Prostate gland (tissue), 2 donors: ENCODE measurements at regions not wholly inside any gene's neighbourhood (a gene's known extent, or its start where the extent isn't known, plus 50 kb on each side); places are given as distances from the start of the nearest gene placed in this dataset.

Experiments used
- DNase-seq: peaks from one replicate; pipeline ENCODE4 v3.0.0-alpha.2; 2019; ENCODE audit warnings: low spot score
- H3K27ac ChIP-seq, 2 donors: fragments of 200-600 bp; sonication (generic); 2 replicates each; pipeline ENCODE4 v1.5.1; 2017 to 2019
- H3K27me3 ChIP-seq: fragments of 200-600 bp; sonication (generic); replicated peaks from 2 replicates; pipeline ENCODE4 v1.5.1; 2019; ENCODE audit not compliant: insufficient read depth
- H3K36me3 ChIP-seq, 2 donors: fragments of 200-600 bp; sonication (generic); 1 replicate in 1 of 2; 2 replicates in 1 of 2; pipeline versions ENCODE4 v1.5.1 to v1.8.1; 2017 to 2019
- H3K4me1 ChIP-seq: fragments of 200-600 bp; sonication (generic); replicated peaks from 2 replicates; pipeline ENCODE4 v1.5.1; 2019
- H3K4me3 ChIP-seq, 2 donors: fragments of 200-600 bp; sonication (generic); 2 replicates each; pipeline ENCODE4 v1.5.1; 2017 to 2019
- H3K9me3 ChIP-seq: fragments of 200-600 bp; sonication (generic); 2 replicates; pipeline ENCODE4 v1.5.1; 2017
- POLR2A ChIP-seq: fragments of 450-650 bp; IDR thresholded peaks from one replicate; pipeline ENCODE4 v1.6.1; 2016; ENCODE audit warnings: antibody characterized with exemption, mild to moderate bottlenecking
- POLR2AphosphoS5 ChIP-seq: sonication (generic); formaldehyde crosslinking; IDR thresholded peaks from one replicate; pipeline ENCODE4 v1.6.1; 2017; ENCODE audit warnings: antibody characterized with exemption
- WGBS: methylation state at CpG from one replicate; pipeline ENCODE4 v1.1.5; 2018; 5-methylcytosine and 5-hydroxymethylcytosine counted together
- intact Hi-C: fragments of 100-400 bp; cut with DNase I; formaldehyde crosslinking; loops from one replicate; pipeline ENCODE4 v1.14.2; 2022
- TF ChIP-seq, protein P1 (sequence below), 4 experiments: fragments of 200-600 bp in 2 of 4; fragments of 450-650 bp in 2 of 4; sonication (generic) in 2 of 4; IDR thresholded peaks; 1 replicate in 3 of 4; 2 replicates in 1 of 4; pipeline ENCODE4 v1.5.1; 2016 to 2019; ENCODE audit warnings: antibody characterized with exemption in 4 of 4, mild to moderate bottlenecking in 2 of 4, moderate library complexity in 2 of 4

DNA sequence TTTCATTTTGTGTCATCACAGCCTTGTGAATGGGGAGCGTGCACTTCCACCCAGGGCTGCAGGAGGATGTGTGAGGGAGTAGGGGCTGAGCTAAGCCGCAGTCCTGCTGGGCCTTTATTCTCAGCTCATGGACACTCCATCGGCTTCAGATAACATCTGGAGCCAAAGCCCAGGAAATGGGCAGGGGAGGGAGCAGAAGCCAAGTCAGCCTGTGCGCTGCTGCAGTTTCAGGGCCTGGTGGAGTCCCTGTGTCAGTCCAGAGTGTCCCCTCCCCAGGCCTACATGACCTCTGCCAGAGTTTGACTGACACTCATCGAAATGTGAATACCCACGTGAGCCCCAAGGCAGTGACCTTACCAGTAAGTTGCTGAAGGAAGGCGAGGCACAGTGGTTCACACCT lies 242.2 kb downstream of the LOXHD1 start:
- Histone ChIP-seq H3K27me3 (no peaks in the 10 kb centered on the region), H3K4me1 (peaks cover 6% of the 10 kb centered on the region), H3K36me3 (no peaks in the 10 kb centered on the region), H3K27ac (no peak overlapping the region), H3K9me3 (no peaks in the 10 kb centered on the region), H3K4me3 (no peak overlapping the region)
- TF ChIP-seq POLR2A (no peak), POLR2AphosphoS5 (no peak)
- TF ChIP-seq, protein P1, sequence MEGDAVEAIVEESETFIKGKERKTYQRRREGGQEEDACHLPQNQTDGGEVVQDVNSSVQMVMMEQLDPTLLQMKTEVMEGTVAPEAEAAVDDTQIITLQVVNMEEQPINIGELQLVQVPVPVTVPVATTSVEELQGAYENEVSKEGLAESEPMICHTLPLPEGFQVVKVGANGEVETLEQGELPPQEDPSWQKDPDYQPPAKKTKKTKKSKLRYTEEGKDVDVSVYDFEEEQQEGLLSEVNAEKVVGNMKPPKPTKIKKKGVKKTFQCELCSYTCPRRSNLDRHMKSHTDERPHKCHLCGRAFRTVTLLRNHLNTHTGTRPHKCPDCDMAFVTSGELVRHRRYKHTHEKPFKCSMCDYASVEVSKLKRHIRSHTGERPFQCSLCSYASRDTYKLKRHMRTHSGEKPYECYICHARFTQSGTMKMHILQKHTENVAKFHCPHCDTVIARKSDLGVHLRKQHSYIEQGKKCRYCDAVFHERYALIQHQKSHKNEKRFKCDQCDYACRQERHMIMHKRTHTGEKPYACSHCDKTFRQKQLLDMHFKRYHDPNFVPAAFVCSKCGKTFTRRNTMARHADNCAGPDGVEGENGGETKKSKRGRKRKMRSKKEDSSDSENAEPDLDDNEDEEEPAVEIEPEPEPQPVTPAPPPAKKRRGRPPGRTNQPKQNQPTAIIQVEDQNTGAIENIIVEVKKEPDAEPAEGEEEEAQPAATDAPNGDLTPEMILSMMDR (IDR thresholded peaks at IDR 0.05), result no peak
- 79% methylated on average over 7 of the region's 7 CpGs for WGBS
- DNase-seq, result no peak
- intact Hi-C loops, result loop anchor here (5.0 kb wide), 1 partner anchor 78 kb away; no protein-coding TSS in a partner anchor

DNA sequence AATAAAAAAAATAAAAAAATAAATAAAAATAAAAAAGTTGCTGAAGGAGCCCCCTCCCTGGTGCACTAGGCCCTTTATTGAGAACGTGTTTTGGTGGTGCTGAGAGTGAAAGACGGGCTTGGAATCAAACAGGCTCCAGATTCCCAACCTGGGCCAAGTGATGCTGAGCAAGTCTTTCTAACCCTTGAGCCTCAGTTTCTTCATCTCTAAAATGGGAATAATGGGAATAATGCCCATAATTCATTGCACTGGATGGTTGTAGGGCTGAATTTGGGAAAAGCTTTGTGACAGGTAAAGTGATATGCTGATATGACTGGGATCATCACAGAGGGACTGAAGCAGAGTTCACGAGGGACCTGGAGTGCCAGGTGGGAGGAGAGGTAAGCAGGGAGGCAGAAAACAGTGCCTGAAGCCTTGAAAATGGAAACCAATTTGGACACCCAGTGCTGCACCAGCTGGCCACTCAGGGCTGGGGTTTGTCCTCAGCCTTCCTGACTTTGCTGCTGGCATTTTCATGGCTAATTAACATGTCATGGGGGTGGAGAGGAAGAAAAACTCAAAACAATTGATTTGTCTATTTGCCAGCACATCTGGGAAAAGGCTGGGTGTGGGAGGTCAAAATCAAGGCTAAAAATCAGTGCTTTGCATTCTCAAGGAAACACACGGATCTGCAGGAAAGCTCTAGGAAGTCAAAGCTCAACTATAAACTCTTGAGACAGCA lies 241.3 kb downstream of the LOXHD1 start:
- intact Hi-C loops, result no loop called here
- TF ChIP-seq POLR2A, result no peak
- no peak for TF ChIP-seq POLR2AphosphoS5
- TF ChIP-seq, protein P1 (IDR thresholded peaks at IDR 0.05), result no peak
- Histone ChIP-seq H3K27me3 (no peaks in the 10 kb centered on the region), H3K27ac (no peak overlapping the region), H3K4me3 (no peak overlapping the region), H3K4me1 (peaks cover 6% of the 10 kb centered on the region), H3K9me3 (no peaks in the 10 kb centered on the region), H3K36me3 (no peaks in the 10 kb centered on the region)
- 71% methylated on average over 4 of the region's 4 CpGs for WGBS
- DNase-seq, result no peak

- H3K4me3 ChIP-seq, result no peak overlapping the region
- peaks cover 6% of the 10 kb centered on the region for H3K4me1 ChIP-seq
- no peaks in the 10 kb centered on the region for H3K9me3 ChIP-seq
- H3K27ac ChIP-seq, result no peak overlapping the region
- 93% methylated on average over 4 of the region's 4 CpGs for WGBS
- intact Hi-C loops, result no loop called here
- no peaks in the 10 kb centered on the region for H3K27me3 ChIP-seq
- TF ChIP-seq, protein P1 (IDR thresholded peaks at IDR 0.05), result no peak
- no peak for TF ChIP-seq POLR2A
- TF ChIP-seq POLR2AphosphoS5, result no peak
- no peaks in the 10 kb centered on the region for H3K36me3 ChIP-seq
- no peak for DNase-seq
Measured at GRCh38 chr18:46416706-46417638, 240.0 kb downstream of the LOXHD1 start.

DNA sequence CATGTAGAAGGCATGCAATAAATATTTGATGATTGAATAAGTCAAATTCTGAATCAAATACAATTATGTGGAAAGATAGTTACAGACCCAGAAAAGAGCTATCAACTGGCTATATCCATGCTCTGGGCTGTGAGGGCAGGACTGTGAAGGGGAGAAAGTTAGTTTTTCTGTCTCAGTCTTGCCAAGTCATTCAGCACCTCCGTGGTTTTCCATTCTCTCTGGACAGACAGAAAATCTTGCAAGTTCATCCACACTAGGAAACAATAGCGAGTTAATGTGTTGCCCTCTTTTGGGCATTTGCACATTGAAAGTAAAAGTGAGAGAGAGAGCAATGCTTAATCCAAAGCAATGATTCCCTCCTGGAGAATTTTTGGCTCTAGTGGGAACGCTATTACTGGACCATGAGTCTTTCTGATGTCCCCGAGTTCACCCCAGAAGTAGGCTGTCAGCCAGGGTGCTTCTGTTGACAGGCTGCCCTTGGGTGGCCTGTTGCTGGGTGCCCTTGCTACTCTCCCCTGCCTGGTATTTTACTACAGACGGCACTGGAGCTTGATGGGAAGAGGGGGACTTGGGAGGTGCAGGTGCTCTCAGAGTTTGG lies 238.3 kb downstream of the LOXHD1 start:
- peak; percentile 61 for DNase-seq
- peak; percentile 40 for TF ChIP-seq POLR2AphosphoS5
- TF ChIP-seq, protein P1 (IDR thresholded peaks at IDR 0.05), result no peak
- Histone ChIP-seq H3K9me3 (no peaks in the 10 kb centered on the region), H3K4me3 (no peak overlapping the region), H3K4me1 (no peaks in the 10 kb centered on the region), H3K36me3 (no peaks in the 10 kb centered on the region), H3K27me3 (no peaks in the 10 kb centered on the region), H3K27ac (peak overlapping the region; percentile 27 to 51)
- intact Hi-C loops, result no loop called here
- 17% methylated on average over 5 of the region's 5 CpGs for WGBS
